RWPE2 (cell line): ENCODE measurements at regions not wholly inside any gene's neighbourhood (a gene's known extent, or its start where the extent isn't known, plus 50 kb on each side); places are given as distances from the start of the nearest gene placed in this dataset.

Source experiments
- ATAC-seq: fragments of 200-7000 bp; cut with Tn5 transposase; 3 replicates; pipeline ENCODE4 v1.9.1; 2021; ENCODE audit warnings: low read depth
- DNase-seq: peaks from one replicate; pipeline ENCODE4 v3.0.0-alpha.2; 2020; ENCODE audit warnings: low spot score
- H3K27ac ChIP-seq: fragments of 450-650 bp; 2 replicates; pipeline ENCODE4 v1.5.1; 2017; ENCODE audit warnings: mild to moderate bottlenecking; ENCODE audit not compliant: poor library complexity, severe bottlenecking
- H3K27me3 ChIP-seq: fragments of 250-450 bp; sonication (Bioruptor Pico); 2 replicates; pipeline ENCODE4 v1.5.1; 2021; ENCODE audit warnings: mild to moderate bottlenecking, moderate library complexity; ENCODE audit not compliant: insufficient read depth, poor library complexity, severe bottlenecking
- H3K36me3 ChIP-seq: fragments of 250-450 bp; sonication (Bioruptor Pico); 2 replicates; pipeline ENCODE4 v1.5.1; 2020; ENCODE audit warnings: low read depth, mild to moderate bottlenecking, moderate library complexity
- H3K4me1 ChIP-seq: fragments of 250-450 bp; sonication (Bioruptor Pico); 2 replicates; pipeline ENCODE4 v1.5.1; 2021; ENCODE audit warnings: mild to moderate bottlenecking, moderate library complexity; ENCODE audit not compliant: insufficient read depth, poor library complexity, severe bottlenecking
- H3K4me3 ChIP-seq: fragments of 250-450 bp; sonication (Bioruptor Pico); 2 replicates; pipeline ENCODE4 v1.5.1; 2021; ENCODE audit warnings: mild to moderate bottlenecking, moderate library complexity; ENCODE audit not compliant: severe bottlenecking
- H3K9me3 ChIP-seq: fragments of 250-450 bp; sonication (Bioruptor Pico); 2 replicates; pipeline ENCODE4 v1.5.1; 2021; ENCODE audit warnings: mild to moderate bottlenecking, moderate library complexity; ENCODE audit not compliant: severe bottlenecking
- CTCF ChIP-seq: fragments of 450-650 bp; IDR thresholded peaks from one replicate; pipeline ENCODE4 v1.5.1; 2017; ENCODE audit warnings: mild to moderate bottlenecking, moderate library complexity; ENCODE audit not compliant: poor library complexity, severe bottlenecking

GRCh38 chr2:71974846-71975245, 172.8 kb downstream of the CYP26B1 start:
- no peak overlapping the region for H3K27ac ChIP-seq
- H3K4me3 ChIP-seq: no peak overlapping the region
- no peaks in the 10 kb centered on the region for H3K27me3 ChIP-seq
- ATAC-seq: peak; percentile 70
- no peaks in the 10 kb centered on the region for H3K36me3 ChIP-seq
- DNase-seq: no peak
- no peak for TF ChIP-seq CTCF
- H3K4me1 ChIP-seq: no peaks in the 10 kb centered on the region
- H3K9me3 ChIP-seq: no peaks in the 10 kb centered on the region

GRCh38 chr2:71971493-71971892, 176.2 kb downstream of the CYP26B1 start:
- DNase-seq: no peak
- no peaks in the 10 kb centered on the region for H3K9me3 ChIP-seq
- no peaks in the 10 kb centered on the region for H3K36me3 ChIP-seq
- H3K4me3 ChIP-seq: no peak overlapping the region
- H3K27me3 ChIP-seq: no peaks in the 10 kb centered on the region
- TF ChIP-seq CTCF: no peak
- no peak for ATAC-seq
- H3K4me1 ChIP-seq: no peaks in the 10 kb centered on the region
- no peak overlapping the region for H3K27ac ChIP-seq

- Histone ChIP-seq H3K36me3 (no peaks in the 10 kb centered on the region), H3K4me1 (no peaks in the 10 kb centered on the region), H3K27ac (no peak overlapping the region), H3K4me3 (no peak overlapping the region), H3K9me3 (no peaks in the 10 kb centered on the region), H3K27me3 (no peaks in the 10 kb centered on the region)
- no peak for TF ChIP-seq CTCF
- no peak for DNase-seq
- no peak for ATAC-seq
These were observed 182.1 kb downstream of the CYP26B1 start for GRCh38 chr2:71965530-71965929.

- TF ChIP-seq CTCF: no peak
- Histone ChIP-seq H3K4me1 (no peaks in the 10 kb centered on the region), H3K4me3 (no peak overlapping the region), H3K9me3 (no peaks in the 10 kb centered on the region), H3K36me3 (no peaks in the 10 kb centered on the region), H3K27me3 (no peaks in the 10 kb centered on the region), H3K27ac (no peak overlapping the region)
- DNase-seq (no peak), ATAC-seq (no peak)
These were observed 184.6 kb downstream of the CYP26B1 start for GRCh38 chr2:71962911-71963694.

- TF ChIP-seq CTCF: no peak
- ATAC-seq: no peak
- Histone ChIP-seq H3K9me3 (no peaks in the 10 kb centered on the region), H3K27me3 (no peaks in the 10 kb centered on the region), H3K27ac (no peak overlapping the region), H3K4me3 (no peak overlapping the region), H3K36me3 (no peaks in the 10 kb centered on the region), H3K4me1 (no peaks in the 10 kb centered on the region)
- DNase-seq: no peak
These were observed 185.3 kb downstream of the CYP26B1 start for GRCh38 chr2:71962350-71962749.
